ENCODE measurements at regions not wholly inside any gene's neighbourhood (a gene's known extent, or its start where the extent isn't known, plus 50 kb on each side); places are given as distances from the start of the nearest gene placed in this dataset.

GRCh38 chr4:175470131-175470530 is 341.9 kb downstream of the GPM6A start:
- TF ChIP-seq GATA2 (IDR thresholded peaks at IDR 0.05; ENCODE audit: low read depth, low read length) (no peak), GATA3 (IDR thresholded peaks at IDR 0.05; ENCODE audit: low read depth, low read length) (no peak)
